ENCODE measurements at regions not wholly inside any gene's neighbourhood (a gene's known extent, or its start where the extent isn't known, plus 50 kb on each side); places are given as distances from the start of the nearest gene placed in this dataset.

DNA sequence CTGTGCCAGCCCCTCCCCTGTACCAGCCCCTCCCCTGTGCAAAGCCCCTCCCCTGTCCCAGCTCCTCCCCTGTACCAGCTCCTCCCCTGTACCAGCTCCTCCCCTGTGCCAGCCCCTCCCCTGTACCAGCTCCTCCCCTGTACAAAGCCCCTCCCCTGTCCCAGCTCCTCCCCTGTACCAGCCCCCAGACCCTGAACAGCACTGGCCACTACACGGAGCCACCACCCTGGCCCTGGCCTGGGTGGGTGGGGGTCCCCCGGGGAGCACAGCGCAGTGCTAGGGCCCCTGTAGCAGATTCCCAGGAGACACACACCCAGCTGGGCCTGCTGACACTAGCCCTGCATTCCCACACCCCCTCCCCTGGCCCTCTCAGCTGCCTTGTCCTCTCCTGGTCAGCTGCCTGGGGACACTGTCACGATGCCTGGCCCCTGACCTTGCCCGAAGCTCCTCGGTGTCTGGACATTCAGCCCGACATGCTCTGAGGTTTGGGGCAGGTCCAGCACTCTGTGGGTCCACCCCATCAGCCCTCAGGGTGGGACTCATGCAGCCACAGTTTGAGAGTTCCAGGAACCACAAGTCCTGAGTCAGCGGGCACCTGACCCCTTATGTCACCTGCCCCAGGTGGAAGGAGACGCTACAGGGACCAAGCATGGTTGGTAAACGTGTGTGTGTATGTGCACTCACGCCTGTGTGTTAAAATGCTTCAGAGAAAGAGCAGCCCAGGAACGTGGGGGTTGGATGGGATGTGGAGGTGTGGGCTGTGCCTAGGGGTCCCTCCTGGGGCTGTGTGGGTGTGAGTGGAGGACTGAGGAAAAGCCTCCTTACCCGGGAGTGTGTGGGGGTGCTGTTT, 114.2 kb downstream of the METRNL start:
- no peak for TF ChIP-seq POLR2AphosphoS5 (IDR thresholded peaks at IDR 0.05)
- Histone ChIP-seq H3K4me3 (no peak overlapping the region), H3K27me3 (no peaks in the 10 kb centered on the region), H3K9me3 (no peaks in the 10 kb centered on the region), H3K27ac (peak overlapping the region in 2 of 5 donors; percentile 4 to 10), H3K4me1 (peaks cover 19 to 56% (median 26%) of the 10 kb centered on the region in 4 donors), H3K36me3 (no peaks in the 10 kb centered on the region)
- WGBS, 5 donors: 69 to 75% (median 73%) methylated on average over 9 to 13 of the region's 13 CpGs
- intact Hi-C loops (cut with DNase I; ENCODE audit: low total_unique reads): no loop called here
- DNase-seq: peak in 1 of 2 donors; percentile 23

DNA sequence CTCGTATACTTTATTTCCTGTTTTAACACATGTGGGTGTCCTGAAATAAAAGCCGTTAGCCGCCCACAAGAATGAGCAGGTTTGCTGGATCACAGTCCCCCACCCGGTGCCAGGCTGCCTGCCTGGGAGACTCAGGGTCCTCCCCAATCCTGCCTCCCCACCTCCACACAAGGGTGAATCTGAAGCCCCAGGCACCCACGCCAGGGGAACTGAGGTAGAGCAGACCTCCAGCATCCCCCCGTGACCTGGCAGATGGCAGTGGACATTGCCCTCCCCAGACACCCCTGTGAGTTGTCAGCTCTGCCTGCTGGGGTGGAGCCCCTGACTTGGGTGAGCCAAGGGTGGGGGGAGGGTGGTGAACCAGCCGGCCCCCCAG, 114.8 kb downstream of the METRNL start:
- no peaks in the 10 kb centered on the region for H3K27me3 ChIP-seq
- intact Hi-C loops (cut with DNase I; ENCODE audit: low total_unique reads): no loop called here
- H3K27ac ChIP-seq: peak overlapping the region in 1 of 5 donors; percentile 10
- WGBS, 5 donors: 78 to 90% (median 79%) methylated on average over 7 of the region's 7 CpGs
- H3K4me1 ChIP-seq: peaks cover 17 to 62% (median 26%) of the 10 kb centered on the region in 4 donors
- TF ChIP-seq POLR2AphosphoS5 (IDR thresholded peaks at IDR 0.05): no peak
- TF ChIP-seq, protein P1, sequence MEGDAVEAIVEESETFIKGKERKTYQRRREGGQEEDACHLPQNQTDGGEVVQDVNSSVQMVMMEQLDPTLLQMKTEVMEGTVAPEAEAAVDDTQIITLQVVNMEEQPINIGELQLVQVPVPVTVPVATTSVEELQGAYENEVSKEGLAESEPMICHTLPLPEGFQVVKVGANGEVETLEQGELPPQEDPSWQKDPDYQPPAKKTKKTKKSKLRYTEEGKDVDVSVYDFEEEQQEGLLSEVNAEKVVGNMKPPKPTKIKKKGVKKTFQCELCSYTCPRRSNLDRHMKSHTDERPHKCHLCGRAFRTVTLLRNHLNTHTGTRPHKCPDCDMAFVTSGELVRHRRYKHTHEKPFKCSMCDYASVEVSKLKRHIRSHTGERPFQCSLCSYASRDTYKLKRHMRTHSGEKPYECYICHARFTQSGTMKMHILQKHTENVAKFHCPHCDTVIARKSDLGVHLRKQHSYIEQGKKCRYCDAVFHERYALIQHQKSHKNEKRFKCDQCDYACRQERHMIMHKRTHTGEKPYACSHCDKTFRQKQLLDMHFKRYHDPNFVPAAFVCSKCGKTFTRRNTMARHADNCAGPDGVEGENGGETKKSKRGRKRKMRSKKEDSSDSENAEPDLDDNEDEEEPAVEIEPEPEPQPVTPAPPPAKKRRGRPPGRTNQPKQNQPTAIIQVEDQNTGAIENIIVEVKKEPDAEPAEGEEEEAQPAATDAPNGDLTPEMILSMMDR (IDR thresholded peaks at IDR 0.05): no peak
- TF ChIP-seq EP300 (IDR thresholded peaks at IDR 0.05): no peak
- TF ChIP-seq POLR2A (IDR thresholded peaks at IDR 0.05): no peak
- no peaks in the 10 kb centered on the region for H3K9me3 ChIP-seq
- DNase-seq: no peak
- no peak overlapping the region for H3K4me3 ChIP-seq
- H3K36me3 ChIP-seq: no peaks in the 10 kb centered on the region

DNA sequence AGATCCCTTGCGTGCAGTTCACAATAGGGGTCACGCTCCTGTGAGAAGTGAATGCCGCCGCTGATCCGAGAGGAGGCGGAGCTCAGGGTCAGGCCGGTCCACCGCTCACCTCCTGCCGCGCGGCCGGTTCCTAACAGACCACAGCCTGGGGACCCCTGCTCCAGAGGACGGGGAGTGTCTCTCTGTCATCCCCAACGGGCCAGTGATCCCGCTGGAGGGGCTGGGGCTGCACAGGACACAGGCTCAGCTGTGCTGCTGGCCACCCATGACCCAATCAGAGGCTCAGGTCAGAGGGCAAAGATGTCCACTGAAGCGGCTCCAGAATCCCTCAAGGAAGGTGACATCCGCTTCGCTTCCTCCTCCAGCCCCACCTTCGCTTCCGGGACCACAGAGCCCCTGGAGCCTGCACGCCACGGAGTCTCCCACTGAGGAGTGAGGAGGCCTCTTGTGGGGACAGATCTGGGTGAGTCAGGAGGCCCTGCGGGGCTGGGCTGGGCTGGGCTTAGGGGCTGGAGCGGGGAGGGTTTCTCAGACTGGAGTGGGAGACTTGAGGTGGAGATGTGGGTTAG, 115.4 kb downstream of the METRNL start:
- no peaks in the 10 kb centered on the region for H3K36me3 ChIP-seq
- peaks cover 10 to 56% (median 21%) of the 10 kb centered on the region in 4 donors for H3K4me1 ChIP-seq
- no peak for DNase-seq
- WGBS, 5 donors: 90 to 94% (median 93%) methylated on average over 20 to 24 of the region's 24 CpGs
- intact Hi-C loops (cut with DNase I; ENCODE audit: low total_unique reads): no loop called here
- H3K9me3 ChIP-seq: no peaks in the 10 kb centered on the region
- no peak overlapping the region for H3K4me3 ChIP-seq
- TF ChIP-seq POLR2A (IDR thresholded peaks at IDR 0.05) (no peak), POLR2AphosphoS5 (IDR thresholded peaks at IDR 0.05) (no peak), EP300 (IDR thresholded peaks at IDR 0.05) (no peak)
- TF ChIP-seq, protein P1 (IDR thresholded peaks at IDR 0.05): no peak
- H3K27me3 ChIP-seq: no peaks in the 10 kb centered on the region
- H3K27ac ChIP-seq: peak overlapping the region in 1 of 5 donors; percentile 60

DNA sequence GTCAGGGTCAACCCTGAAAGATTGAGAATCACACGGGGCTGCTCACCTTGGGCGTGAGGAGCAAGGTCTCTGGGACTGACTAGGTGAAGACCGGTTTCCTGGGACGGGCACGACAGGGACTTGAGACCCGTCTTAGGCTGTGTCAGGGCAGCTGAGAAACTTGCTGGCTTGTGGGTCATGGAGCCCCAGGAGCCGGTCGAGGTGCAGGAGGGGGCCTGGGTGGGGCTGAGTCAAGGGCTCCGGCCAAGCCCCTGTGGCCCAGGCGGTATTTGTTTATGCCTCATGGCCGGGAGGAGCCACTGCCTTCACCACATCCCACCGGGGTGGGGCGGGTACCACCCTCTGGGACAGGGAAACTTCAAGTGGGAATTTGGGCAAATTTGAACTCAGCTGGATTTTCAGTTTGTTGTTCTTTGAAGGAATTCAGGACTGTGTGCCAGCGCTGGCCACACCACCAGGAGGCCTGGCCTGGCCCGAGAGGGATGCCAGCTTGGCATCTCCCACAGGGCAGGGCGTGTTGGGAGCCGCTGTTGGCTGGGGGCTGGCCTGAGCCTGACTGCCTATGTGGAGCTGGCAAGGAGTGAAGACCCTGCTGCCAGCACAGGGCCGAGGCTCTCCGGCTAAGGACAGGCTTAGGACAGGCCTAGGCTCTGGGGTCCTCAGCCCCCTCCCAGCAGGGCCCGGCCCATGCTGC, 116.1 kb downstream of the METRNL start:
- 37 to 68% (median 46%) methylated on average over 13 to 20 of the region's 20 CpGs for WGBS, 5 donors
- Histone ChIP-seq H3K4me1 (peaks cover 7 to 53% (median 15%) of the 10 kb centered on the region in 4 donors), H3K36me3 (no peaks in the 10 kb centered on the region), H3K27me3 (no peaks in the 10 kb centered on the region), H3K9me3 (no peaks in the 10 kb centered on the region), H3K27ac (peak overlapping the region in 2 of 5 donors; percentile 17 to 60), H3K4me3 (no peak overlapping the region)
- TF ChIP-seq, protein P1 (IDR thresholded peaks at IDR 0.05): no peak
- TF ChIP-seq POLR2A (IDR thresholded peaks at IDR 0.05) (no peak), EP300 (IDR thresholded peaks at IDR 0.05) (no peak), POLR2AphosphoS5 (IDR thresholded peaks at IDR 0.05) (no peak)
- DNase-seq: peak in 1 of 2 donors; percentile 77
- intact Hi-C loops (cut with DNase I; ENCODE audit: low total_unique reads): no loop called here

Data from stomach (tissue), 8 donors.